ENCODE measurements at regions not wholly inside any gene's neighbourhood (a gene's known extent, or its start where the extent isn't known, plus 50 kb on each side); places are given as distances from the start of the nearest gene placed in this dataset.

DNA sequence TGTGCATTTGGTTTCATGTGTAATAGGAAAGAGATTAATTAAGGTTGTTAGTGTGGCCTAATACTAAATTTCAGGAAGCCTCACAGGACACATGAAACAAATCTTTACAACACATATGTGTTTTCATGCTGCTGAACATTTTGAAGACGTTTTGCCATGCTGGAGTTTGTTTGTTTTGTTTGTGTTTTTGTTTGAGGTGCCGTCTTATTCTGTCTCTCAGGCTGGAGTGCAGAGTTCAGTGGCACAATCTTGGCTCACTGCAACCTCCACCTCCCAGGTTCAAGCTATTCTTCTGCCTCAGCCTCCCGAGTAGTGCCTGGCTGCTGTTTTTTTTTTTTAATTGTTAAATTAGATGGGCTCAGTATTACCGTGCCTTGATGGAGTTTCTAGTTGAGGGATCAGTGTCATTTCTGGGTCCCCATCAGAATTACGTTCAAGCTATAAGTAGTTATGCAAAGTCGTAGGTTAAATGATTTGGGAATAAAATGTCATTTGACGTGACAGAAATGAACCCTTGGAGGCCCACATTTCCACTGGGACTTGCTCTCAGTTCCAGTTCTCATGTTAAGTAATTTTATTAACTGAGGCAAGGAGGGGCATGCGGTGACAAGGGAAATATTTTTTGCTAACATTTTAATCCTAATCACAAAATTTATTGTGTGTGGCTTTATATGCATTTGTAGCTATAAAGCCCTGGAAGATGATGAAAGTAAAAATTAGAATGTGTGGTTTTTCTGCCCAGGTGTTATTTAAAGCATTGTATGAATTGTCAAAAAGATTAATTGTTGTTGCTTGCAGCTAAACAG is 196.9 kb downstream of the TM9SF2 start:
- DNase-seq: no peak
- Mint-ChIP-seq H3K27me3 (ENCODE audit: low read depth) (no peaks in the 10 kb centered on the region), H3K36me3 (ENCODE audit: insufficient read depth) (peaks cover 3% of the 10 kb centered on the region), H3K4me1 (ENCODE audit: low read depth) (peaks cover 2% of the 10 kb centered on the region), H3K4me3 (no peak overlapping the region), H3K9me3 (no peaks in the 10 kb centered on the region)
- ATAC-seq: no peak

DNA sequence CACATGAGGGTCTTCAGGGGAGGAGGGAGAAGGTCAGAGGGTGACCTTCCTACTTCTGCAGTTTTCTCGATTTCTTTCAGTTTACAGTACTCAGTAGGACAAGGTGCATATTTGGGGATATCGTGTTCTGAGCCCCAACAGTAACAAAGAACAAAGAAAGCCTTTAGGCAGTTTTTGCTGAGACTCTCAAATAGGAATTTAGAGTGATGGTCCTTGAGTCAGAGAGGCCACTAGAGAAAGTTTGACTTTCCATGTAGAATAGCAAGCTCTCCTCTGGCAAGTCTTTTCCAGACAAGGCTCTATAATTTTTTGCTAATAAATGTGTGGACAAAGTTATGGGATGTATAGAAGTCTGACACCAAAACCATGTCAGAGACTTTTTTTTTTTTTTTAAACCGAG is 194.6 kb downstream of the TM9SF2 start:
- no peaks in the 10 kb centered on the region for H3K9me3 Mint-ChIP-seq
- no peaks in the 10 kb centered on the region for H3K27me3 Mint-ChIP-seq (ENCODE audit: low read depth)
- peaks cover 5% of the 10 kb centered on the region for H3K36me3 Mint-ChIP-seq (ENCODE audit: insufficient read depth)
- ATAC-seq: no peak
- no peak for DNase-seq
- peaks cover 2% of the 10 kb centered on the region for H3K4me1 Mint-ChIP-seq (ENCODE audit: low read depth)
- no peak overlapping the region for H3K4me3 Mint-ChIP-seq

DNA sequence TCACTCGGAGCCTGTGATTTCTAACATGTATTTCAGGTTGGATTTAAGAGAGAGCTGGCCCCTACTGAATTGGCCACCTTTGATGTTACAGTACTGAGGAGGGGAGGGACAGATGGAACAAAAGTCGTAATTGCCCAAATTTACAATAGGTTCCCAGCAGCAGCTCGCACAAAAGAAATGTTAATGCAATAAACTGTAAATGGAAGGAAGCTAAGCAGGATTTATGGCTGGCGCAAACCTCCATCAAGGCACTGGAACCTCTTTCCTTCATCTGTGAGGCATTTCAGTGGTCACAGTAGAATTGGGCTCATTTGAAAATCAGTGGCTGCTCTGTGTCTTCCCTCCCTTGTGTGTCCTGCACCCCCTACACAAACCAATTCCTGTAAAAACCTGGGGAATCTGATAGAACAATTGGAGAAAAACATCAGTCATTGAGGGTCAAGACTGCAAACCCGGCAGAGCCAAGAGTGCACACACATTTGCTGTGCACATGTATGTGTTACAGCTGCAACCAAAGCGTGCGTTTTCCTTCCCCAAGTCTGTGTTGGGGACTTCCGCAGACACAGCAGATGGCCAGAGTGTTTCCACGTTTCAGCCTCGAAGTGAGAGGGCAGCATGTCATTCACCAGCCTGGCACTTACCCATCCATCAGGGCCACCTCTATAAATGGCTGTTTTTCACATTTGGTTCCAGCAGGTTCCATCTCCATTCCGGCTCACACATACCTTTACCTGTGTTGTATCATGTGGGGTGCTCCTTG is 192.8 kb downstream of the TM9SF2 start:
- Mint-ChIP-seq H3K9me3 (no peaks in the 10 kb centered on the region), H3K27me3 (ENCODE audit: low read depth) (no peaks in the 10 kb centered on the region), H3K4me3 (no peak overlapping the region), H3K4me1 (ENCODE audit: low read depth) (no peaks in the 10 kb centered on the region), H3K36me3 (ENCODE audit: insufficient read depth) (peaks cover 8% of the 10 kb centered on the region)
- no peak for ATAC-seq
- no peak for DNase-seq

DNA sequence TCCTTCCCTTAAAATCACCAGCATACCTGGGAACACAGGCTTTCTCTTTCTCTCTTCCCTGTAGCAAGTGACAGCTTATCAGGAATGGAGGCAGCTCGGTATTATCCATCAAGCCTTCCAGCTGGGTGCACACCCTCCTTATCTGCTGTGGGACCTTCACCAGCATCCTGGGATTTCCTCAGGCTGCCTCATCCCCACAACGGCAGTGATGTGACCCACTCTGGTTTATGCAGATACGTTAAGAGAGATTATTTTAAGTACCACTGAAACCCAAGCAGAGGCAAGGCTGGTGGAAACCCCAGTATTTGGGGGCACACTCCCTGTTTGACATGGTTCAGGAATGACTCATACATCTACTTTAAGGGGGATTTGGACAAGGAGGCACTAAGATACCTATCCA is 192.1 kb downstream of the TM9SF2 start:
- Mint-ChIP-seq H3K36me3 (ENCODE audit: insufficient read depth) (peaks cover 8% of the 10 kb centered on the region), H3K4me3 (no peak overlapping the region), H3K27me3 (ENCODE audit: low read depth) (no peaks in the 10 kb centered on the region), H3K4me1 (ENCODE audit: low read depth) (no peaks in the 10 kb centered on the region), H3K9me3 (no peaks in the 10 kb centered on the region)
- ATAC-seq: no peak
- no peak for DNase-seq

DNA sequence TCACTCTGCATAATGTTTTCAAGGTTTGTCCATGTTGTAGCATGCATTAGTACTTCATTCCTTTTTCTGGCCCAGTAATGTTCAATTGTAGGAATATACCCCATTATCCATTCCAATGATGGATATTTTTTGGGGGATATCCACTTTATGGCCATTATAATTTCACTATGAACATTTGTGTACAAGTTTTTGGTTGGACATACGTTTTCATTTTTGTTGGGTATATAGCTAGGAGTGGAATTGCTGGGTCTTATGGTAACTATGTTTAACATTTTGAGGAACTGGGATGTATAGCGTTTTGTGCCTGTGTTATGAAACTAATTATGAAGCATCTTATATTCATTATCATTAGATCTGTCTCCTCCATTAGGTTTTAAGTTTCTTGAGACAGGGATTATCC is 191.6 kb downstream of the TM9SF2 start:
- Mint-ChIP-seq H3K4me1 (ENCODE audit: low read depth) (no peaks in the 10 kb centered on the region), H3K9me3 (no peaks in the 10 kb centered on the region), H3K36me3 (ENCODE audit: insufficient read depth) (peaks cover 8% of the 10 kb centered on the region), H3K27me3 (ENCODE audit: low read depth) (no peaks in the 10 kb centered on the region), H3K4me3 (no peak overlapping the region)
- no peak for DNase-seq
- ATAC-seq: no peak

DNA sequence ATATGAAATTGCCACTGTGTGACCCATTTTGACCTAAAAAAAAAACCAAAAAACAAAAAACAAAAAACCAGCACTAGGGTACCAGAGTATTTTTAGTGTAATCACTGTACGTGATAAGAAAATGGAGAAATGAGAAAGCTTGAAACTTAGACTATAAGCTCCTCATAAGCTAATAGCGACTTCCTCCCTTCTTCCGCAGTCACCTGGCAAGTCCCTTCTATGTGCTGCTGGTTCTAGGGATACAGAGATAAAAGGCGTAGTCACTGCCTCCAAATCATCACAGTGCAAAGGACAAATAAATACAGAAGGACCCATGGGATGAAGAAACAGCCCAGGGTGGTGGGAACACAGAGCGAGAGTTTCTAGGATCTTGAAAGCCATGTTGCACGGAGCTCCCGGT is 190.3 kb downstream of the TM9SF2 start:
- Mint-ChIP-seq H3K36me3 (ENCODE audit: insufficient read depth) (peaks cover 8% of the 10 kb centered on the region), H3K4me1 (ENCODE audit: low read depth) (no peaks in the 10 kb centered on the region), H3K4me3 (no peak overlapping the region), H3K27me3 (ENCODE audit: low read depth) (no peaks in the 10 kb centered on the region), H3K9me3 (no peaks in the 10 kb centered on the region)
- no peak for ATAC-seq
- DNase-seq: no peak

DNA sequence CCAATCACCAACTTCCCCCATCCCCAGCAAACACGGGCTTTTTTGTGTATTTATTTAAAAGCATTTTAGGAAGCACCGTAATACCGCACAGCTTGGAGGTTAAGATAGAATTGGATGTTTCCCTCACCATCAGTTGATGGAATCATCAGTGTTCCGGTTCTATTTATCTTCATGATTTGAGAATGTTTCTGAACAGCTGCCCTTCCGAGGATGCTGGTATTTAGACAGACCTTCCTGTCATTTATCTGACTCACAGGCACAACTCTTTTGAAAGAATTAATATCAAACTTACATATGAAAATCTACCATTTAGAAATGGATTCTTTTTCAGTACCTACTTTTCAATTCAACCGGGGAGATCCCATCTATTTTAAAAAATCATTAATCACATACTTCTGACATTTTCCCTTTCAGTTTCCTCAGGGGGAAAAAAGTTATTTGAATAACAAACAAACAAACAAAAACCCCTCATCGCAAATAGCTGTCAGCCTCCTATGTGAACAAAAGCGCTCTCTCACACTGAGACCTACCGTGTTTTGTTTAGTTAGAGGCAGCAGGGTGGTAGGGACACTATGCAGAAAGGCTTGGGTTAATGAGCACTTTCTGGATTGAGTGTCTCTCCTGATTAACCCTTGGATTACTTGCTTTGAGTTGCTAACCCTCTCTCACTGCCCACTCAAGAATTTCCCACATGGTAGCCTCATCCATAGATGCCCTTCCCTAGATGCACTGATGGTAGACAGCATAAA is 189.3 kb downstream of the TM9SF2 start:
- Mint-ChIP-seq H3K27me3 (ENCODE audit: low read depth) (no peaks in the 10 kb centered on the region), H3K36me3 (ENCODE audit: insufficient read depth) (peaks cover 8% of the 10 kb centered on the region), H3K4me1 (ENCODE audit: low read depth) (no peaks in the 10 kb centered on the region), H3K4me3 (no peak overlapping the region), H3K9me3 (no peaks in the 10 kb centered on the region)
- no peak for ATAC-seq
- DNase-seq: no peak

DNA sequence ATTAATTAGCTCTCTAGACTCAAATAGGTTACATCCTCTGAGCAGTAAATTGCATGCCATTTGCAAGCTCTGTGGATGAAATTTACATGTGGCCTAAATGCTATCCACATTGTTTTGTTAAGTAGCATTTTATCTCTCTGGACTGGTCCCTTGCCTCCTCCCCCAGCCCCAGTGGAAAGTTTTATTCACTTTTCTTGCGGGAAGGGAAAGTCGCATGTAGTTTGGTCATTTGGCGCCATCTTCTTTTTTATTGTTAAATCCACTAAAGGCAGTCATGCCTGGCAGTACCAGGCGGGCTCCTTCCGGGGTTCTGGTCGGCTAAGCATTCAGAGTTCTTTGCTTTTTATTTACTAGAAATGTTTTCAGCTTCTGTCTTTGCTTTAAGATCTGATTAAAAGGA is 188.7 kb downstream of the TM9SF2 start:
- H3K27me3 Mint-ChIP-seq (ENCODE audit: low read depth): no peaks in the 10 kb centered on the region
- H3K4me1 Mint-ChIP-seq (ENCODE audit: low read depth): no peaks in the 10 kb centered on the region
- no peaks in the 10 kb centered on the region for H3K9me3 Mint-ChIP-seq
- H3K4me3 Mint-ChIP-seq: no peak overlapping the region
- DNase-seq (no peak), ATAC-seq (no peak)
- peaks cover 8% of the 10 kb centered on the region for H3K36me3 Mint-ChIP-seq (ENCODE audit: insufficient read depth)

DNA sequence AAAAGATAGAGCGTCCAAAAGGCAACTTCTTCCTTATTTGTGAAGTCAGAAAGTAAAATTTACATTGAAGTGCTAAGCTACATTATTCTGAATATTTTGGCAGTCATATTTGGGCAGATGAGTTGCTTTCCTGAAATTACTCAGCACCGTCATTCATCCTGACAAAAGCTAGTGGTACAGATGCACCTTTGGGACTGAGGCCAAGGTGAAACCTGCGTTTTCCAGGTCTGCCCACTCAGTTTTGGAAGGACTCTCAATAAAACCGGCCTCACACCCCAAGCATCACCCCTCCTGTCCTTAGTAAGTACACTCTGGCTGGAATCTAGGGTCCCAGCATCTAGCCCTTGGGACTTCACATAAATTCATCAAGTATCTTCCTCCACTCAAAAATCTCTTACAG is 187.5 kb downstream of the TM9SF2 start:
- Mint-ChIP-seq H3K4me3 (no peak overlapping the region), H3K4me1 (ENCODE audit: low read depth) (no peaks in the 10 kb centered on the region), H3K36me3 (ENCODE audit: insufficient read depth) (peaks cover 8% of the 10 kb centered on the region), H3K27me3 (ENCODE audit: low read depth) (no peaks in the 10 kb centered on the region), H3K9me3 (no peaks in the 10 kb centered on the region)
- ATAC-seq (no peak), DNase-seq (no peak)

DNA sequence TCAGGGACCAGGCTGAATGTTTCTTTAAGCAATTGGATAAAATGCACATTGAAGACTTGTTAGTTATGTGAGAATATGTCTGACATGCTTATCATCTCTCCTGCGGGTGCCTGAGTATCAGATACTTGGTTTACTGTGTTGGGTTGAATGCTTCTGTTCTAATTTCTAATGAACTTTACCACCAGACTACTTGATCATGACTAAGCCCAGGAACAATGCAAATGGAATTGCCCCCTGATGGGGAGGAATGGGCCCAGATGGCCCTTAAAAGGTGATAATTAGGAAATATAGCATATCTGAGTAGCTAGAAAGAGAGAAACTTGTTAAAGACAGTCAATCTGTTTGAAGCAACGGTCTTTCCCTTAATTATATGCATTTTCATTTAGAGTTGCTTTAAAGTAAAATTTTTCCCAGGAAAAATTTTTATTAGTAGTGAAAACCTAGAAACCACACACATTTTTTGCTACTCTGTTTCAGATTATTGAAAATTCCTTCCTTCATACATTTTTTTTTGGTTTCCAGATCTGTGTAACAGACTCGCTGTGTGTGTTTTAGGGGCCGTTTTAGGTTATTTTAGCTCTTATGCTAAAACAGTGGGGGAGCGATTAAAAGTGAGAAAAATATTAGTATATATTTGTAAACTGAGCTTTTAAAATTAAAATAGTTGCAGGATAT is 186.6 kb downstream of the TM9SF2 start:
- Mint-ChIP-seq H3K4me3 (no peak overlapping the region), H3K9me3 (no peaks in the 10 kb centered on the region), H3K36me3 (ENCODE audit: insufficient read depth) (peaks cover 8% of the 10 kb centered on the region), H3K4me1 (ENCODE audit: low read depth) (no peaks in the 10 kb centered on the region), H3K27me3 (ENCODE audit: low read depth) (no peaks in the 10 kb centered on the region)
- no peak for ATAC-seq
- DNase-seq: no peak

DNA sequence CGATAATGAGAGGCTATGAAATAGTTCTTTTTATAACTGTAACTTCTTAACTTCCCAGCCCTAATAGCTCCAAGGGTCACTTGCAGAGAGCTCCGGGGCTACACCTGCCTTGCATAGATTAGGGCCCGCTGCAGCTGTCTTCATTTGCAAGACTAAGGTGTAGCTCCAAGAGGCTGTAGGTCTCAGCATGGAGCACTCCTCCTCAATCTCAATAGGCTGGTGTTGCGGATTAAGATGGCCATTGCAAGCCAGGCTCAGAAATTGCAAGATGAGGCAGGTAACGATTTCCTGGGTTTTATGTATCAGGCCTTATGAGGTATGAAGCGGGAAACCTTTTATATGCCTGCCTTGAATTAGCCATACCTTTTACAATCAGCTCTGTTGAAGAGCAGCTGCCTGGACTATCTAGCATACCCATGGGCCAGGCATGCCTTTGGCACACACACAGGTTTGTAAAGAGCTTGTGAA is 185.7 kb downstream of the TM9SF2 start:
- H3K27me3 Mint-ChIP-seq (ENCODE audit: low read depth): no peaks in the 10 kb centered on the region
- ATAC-seq (no peak), DNase-seq (no peak)

DNA sequence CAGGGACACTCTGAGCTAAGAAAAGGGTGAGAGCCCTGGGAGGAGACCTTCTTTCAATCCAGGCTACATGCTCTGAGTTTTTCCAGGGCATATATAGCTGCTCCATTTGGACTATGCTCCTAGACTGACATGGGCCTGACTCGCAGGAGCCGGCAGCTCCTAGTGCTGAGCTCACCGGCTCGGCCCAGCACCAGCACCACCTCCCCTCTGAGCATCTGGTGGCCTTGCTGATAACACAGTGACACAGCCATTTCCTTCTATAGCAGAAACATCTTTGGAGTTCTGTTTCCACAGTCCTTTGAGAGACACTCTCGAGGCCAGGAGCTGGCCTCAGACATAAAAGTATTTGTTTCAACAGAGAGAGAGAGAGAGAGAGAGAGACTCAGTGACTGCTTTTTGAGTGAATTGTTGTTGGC is 184.9 kb downstream of the TM9SF2 start:
- Mint-ChIP-seq H3K27me3 (ENCODE audit: low read depth) (no peaks in the 10 kb centered on the region), H3K36me3 (ENCODE audit: insufficient read depth) (peaks cover 6% of the 10 kb centered on the region), H3K9me3 (no peaks in the 10 kb centered on the region), H3K4me1 (ENCODE audit: low read depth) (no peaks in the 10 kb centered on the region), H3K4me3 (no peak overlapping the region)
- no peak for DNase-seq
- no peak for ATAC-seq

More for the DNA sequence above, 185.7 kb downstream of the TM9SF2 start:
- H3K9me3 Mint-ChIP-seq: no peaks in the 10 kb centered on the region
- H3K4me3 Mint-ChIP-seq: no peak overlapping the region
- H3K36me3 Mint-ChIP-seq (ENCODE audit: insufficient read depth): peaks cover 6% of the 10 kb centered on the region
- H3K4me1 Mint-ChIP-seq (ENCODE audit: low read depth): no peaks in the 10 kb centered on the region

DNA sequence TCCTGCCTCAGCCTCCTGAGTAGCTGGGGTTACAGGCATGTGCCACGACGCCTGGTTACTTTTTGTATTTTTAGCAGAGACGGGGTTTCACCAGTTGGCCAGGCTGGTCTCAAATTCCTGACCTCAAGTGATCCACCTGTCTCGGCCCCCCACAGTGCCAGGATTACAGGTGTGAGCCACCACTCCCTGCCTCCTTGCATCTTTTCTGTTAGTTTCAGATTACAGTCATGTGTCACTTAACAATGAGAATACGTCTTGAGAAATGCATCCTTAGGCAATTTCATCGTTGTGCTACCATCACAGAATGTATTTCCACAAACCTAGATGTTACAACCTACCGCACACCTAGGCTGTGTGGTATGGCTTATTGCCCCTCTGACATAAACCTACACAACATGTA is 180.4 kb downstream of the TM9SF2 start:
- Mint-ChIP-seq H3K27me3 (ENCODE audit: low read depth) (no peaks in the 10 kb centered on the region), H3K36me3 (ENCODE audit: insufficient read depth) (no peaks in the 10 kb centered on the region), H3K9me3 (no peaks in the 10 kb centered on the region), H3K4me1 (ENCODE audit: low read depth) (no peaks in the 10 kb centered on the region), H3K4me3 (no peak overlapping the region)
- ATAC-seq (no peak), DNase-seq (no peak)
